GM12872 (cell line): ENCODE measurements at regions not wholly inside any gene's neighbourhood (a gene's known extent, or its start where the extent isn't known, plus 50 kb on each side); places are given as distances from the start of the nearest gene placed in this dataset.

Source experiments
- CTCF ChIP-seq: IDR thresholded peaks from 3 replicates; pipeline ENCODE4 v1.5.1; 2011; ENCODE audit warnings: low read depth, mild to moderate bottlenecking, low read length, moderate library complexity; ENCODE audit not compliant: insufficient read depth

GRCh38 chr11:87536016-87536415 is 498.3 kb downstream of the TMEM135 start:
- no peak for TF ChIP-seq CTCF

- TF ChIP-seq CTCF, result no peak
Observed at GRCh38 chr11:87535513-87535912, 497.8 kb downstream of the TMEM135 start.

GRCh38 chr11:87529486-87529885 is 491.8 kb downstream of the TMEM135 start:
- TF ChIP-seq CTCF, result no peak

- TF ChIP-seq CTCF, result no peak
Observed at GRCh38 chr11:87528752-87529151, 491.0 kb downstream of the TMEM135 start.

- no peak for TF ChIP-seq CTCF
Observed at GRCh38 chr11:87523276-87523675, 485.5 kb downstream of the TMEM135 start.

GRCh38 chr11:87518266-87518665 is 480.5 kb downstream of the TMEM135 start:
- TF ChIP-seq CTCF, result no peak

- no peak for TF ChIP-seq CTCF
Observed at GRCh38 chr11:87517351-87517750, 479.6 kb downstream of the TMEM135 start.

- TF ChIP-seq CTCF, result no peak
Observed at GRCh38 chr11:87501388-87501787, 463.7 kb downstream of the TMEM135 start.
